ENCODE measurements at regions not wholly inside any gene's neighbourhood (a gene's known extent, or its start where the extent isn't known, plus 50 kb on each side); places are given as distances from the start of the nearest gene placed in this dataset.

DNA sequence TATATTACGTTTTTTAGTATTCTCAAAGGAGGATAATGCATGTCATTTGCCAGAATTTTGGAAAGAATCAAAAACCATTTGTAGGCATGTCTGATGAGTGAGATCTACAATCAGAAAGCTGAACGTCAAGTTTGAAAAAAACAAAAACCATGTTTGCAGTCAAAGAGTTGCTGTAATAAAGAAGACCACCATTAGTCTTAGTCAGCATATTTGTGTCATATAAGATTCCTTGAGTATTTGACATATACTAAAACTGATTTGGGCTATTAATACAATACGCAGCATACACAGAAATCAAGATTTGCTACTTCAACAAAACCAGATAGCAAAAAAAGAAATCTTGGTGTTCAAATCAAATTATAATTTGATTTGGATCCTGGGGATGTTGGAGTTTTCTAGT lies 247.5 kb downstream of the SAMD5 start:
- Mint-ChIP-seq H3K27ac (no peak overlapping the region), H3K27me3 (no peaks in the 10 kb centered on the region), H3K4me1 (no peaks in the 10 kb centered on the region), H3K36me3 (ENCODE audit: low read depth) (no peaks in the 10 kb centered on the region), H3K9me3 (peaks cover 8% of the 10 kb centered on the region), H3K4me3 (no peak overlapping the region)
- intact Hi-C loops (cut with micrococcal nuclease): no loop called here
- TF ChIP-seq, protein P1, sequence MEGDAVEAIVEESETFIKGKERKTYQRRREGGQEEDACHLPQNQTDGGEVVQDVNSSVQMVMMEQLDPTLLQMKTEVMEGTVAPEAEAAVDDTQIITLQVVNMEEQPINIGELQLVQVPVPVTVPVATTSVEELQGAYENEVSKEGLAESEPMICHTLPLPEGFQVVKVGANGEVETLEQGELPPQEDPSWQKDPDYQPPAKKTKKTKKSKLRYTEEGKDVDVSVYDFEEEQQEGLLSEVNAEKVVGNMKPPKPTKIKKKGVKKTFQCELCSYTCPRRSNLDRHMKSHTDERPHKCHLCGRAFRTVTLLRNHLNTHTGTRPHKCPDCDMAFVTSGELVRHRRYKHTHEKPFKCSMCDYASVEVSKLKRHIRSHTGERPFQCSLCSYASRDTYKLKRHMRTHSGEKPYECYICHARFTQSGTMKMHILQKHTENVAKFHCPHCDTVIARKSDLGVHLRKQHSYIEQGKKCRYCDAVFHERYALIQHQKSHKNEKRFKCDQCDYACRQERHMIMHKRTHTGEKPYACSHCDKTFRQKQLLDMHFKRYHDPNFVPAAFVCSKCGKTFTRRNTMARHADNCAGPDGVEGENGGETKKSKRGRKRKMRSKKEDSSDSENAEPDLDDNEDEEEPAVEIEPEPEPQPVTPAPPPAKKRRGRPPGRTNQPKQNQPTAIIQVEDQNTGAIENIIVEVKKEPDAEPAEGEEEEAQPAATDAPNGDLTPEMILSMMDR (IDR thresholded peaks at IDR 0.05): no peak
- ChIA-PET POLR2A (no interaction called here), CTCF (no interaction called here)
- DNase-seq (no peak), ATAC-seq (ENCODE audit: low read depth) (no peak)

GRCh38 chr6:147756891-147757290 lies 248.4 kb downstream of the SAMD5 start:
- H3K27me3 Mint-ChIP-seq: no peaks in the 10 kb centered on the region
- TF ChIP-seq, protein P1 (IDR thresholded peaks at IDR 0.05): no peak
- POLR2A ChIA-PET: no interaction called here
- peaks cover 8% of the 10 kb centered on the region for H3K9me3 Mint-ChIP-seq
- CTCF ChIA-PET: no interaction called here
- intact Hi-C loops (cut with micrococcal nuclease): no loop called here
- H3K27ac Mint-ChIP-seq: no peak overlapping the region
- ATAC-seq (ENCODE audit: low read depth) (no peak), DNase-seq (no peak)
- no peak overlapping the region for H3K4me3 Mint-ChIP-seq
- no peaks in the 10 kb centered on the region for H3K36me3 Mint-ChIP-seq (ENCODE audit: low read depth)
- H3K4me1 Mint-ChIP-seq: no peaks in the 10 kb centered on the region

GRCh38 chr6:147757291-147757690 lies 248.8 kb downstream of the SAMD5 start:
- ATAC-seq (ENCODE audit: low read depth): no peak
- DNase-seq: no peak
- TF ChIP-seq, protein P1 (IDR thresholded peaks at IDR 0.05): no peak
- H3K36me3 Mint-ChIP-seq (ENCODE audit: low read depth): no peaks in the 10 kb centered on the region
- peaks cover 8% of the 10 kb centered on the region for H3K9me3 Mint-ChIP-seq
- H3K4me3 Mint-ChIP-seq: no peak overlapping the region
- ChIA-PET CTCF (no interaction called here), POLR2A (no interaction called here)
- no peaks in the 10 kb centered on the region for H3K4me1 Mint-ChIP-seq
- no peak overlapping the region for H3K27ac Mint-ChIP-seq
- intact Hi-C loops (cut with micrococcal nuclease): no loop called here
- no peaks in the 10 kb centered on the region for H3K27me3 Mint-ChIP-seq

DNA sequence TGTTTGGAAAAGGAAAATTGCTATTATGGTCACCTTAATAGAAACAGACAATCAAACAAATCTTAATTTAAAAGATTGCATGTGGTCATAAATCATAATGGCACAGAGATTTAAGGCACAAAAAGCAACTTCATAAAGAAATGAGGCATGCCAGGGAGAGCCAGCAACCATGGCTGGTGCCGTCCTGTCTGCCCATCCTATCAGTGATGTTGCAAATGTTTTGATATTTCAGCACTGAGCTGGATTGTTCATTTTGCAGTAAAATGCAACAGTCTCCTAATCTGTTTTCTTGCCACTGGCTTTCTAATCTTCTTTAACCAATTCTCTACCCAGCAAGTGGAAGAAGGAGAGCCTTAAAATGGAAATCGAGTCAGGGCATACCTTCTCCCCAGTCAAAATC lies 249.8 kb downstream of the SAMD5 start:
- intact Hi-C loops (cut with micrococcal nuclease): no loop called here
- Mint-ChIP-seq H3K27ac (no peak overlapping the region), H3K4me1 (no peaks in the 10 kb centered on the region), H3K36me3 (ENCODE audit: low read depth) (no peaks in the 10 kb centered on the region), H3K4me3 (no peak overlapping the region), H3K27me3 (no peaks in the 10 kb centered on the region), H3K9me3 (peaks cover 8% of the 10 kb centered on the region)
- ChIA-PET POLR2A (no interaction called here), CTCF (no interaction called here)
- ATAC-seq (ENCODE audit: low read depth): no peak
- TF ChIP-seq, protein P1 (IDR thresholded peaks at IDR 0.05): no peak
- DNase-seq: no peak

DNA sequence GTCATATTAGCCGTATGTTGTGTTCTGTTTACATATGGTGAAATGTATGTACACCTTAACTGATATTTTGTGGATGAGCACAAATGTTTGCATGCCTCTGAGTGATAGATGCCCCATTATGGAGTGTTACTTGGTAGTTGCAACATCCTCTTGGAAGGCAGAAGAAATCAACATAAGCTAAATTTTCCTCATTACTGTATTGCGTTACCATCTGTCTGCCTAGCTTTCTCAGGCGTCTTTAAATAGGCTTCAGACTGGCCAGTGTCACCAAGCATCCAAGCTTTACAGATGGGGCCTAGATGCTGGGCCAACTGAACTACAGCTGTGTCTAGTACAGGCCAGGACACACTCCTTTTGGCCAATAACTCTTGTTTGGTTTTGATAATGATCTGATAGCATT lies 250.6 kb downstream of the SAMD5 start:
- DNase-seq (no peak), ATAC-seq (ENCODE audit: low read depth) (no peak)
- no peak overlapping the region for H3K27ac Mint-ChIP-seq
- intact Hi-C loops (cut with micrococcal nuclease): no loop called here
- no peaks in the 10 kb centered on the region for H3K27me3 Mint-ChIP-seq
- ChIA-PET CTCF (no interaction called here), POLR2A (no interaction called here)
- no peaks in the 10 kb centered on the region for H3K36me3 Mint-ChIP-seq (ENCODE audit: low read depth)
- no peaks in the 10 kb centered on the region for H3K4me1 Mint-ChIP-seq
- no peak overlapping the region for H3K4me3 Mint-ChIP-seq
- TF ChIP-seq, protein P1 (IDR thresholded peaks at IDR 0.05): no peak
- peaks cover 8% of the 10 kb centered on the region for H3K9me3 Mint-ChIP-seq
